Karpas-422 (cell line): ENCODE measurements at regions not wholly inside any gene's neighbourhood (a gene's known extent, or its start where the extent isn't known, plus 50 kb on each side); places are given as distances from the start of the nearest gene placed in this dataset.

Experiments used
- DNase-seq: peaks from one replicate; pipeline ENCODE4 v3.0.0-alpha.2; 2015
- H2AFZ ChIP-seq: fragments of 200-600 bp; sonication (generic); 2 replicates; pipeline ENCODE4 v1.6.1; 2014; ENCODE audit warnings: antibody characterized with exemption, low read length, mixed read lengths
- H3K27ac ChIP-seq: fragments of 200-600 bp; sonication (generic); 2 replicates; pipeline ENCODE4 v1.5.1; 2014; ENCODE audit warnings: mild to moderate bottlenecking, low read length, moderate library complexity
- H3K27me3 ChIP-seq: fragments of 200-600 bp; sonication (generic); 2 replicates; pipeline ENCODE4 v1.6.1; 2014; ENCODE audit warnings: low read length, mixed read lengths
- H3K36me3 ChIP-seq: fragments of 200-600 bp; sonication (generic); 2 replicates; pipeline ENCODE4 v1.6.1; 2014; ENCODE audit warnings: low read length, mixed read lengths; ENCODE audit not compliant: insufficient read depth
- H3K4me1 ChIP-seq: fragments of 200-600 bp; sonication (generic); 2 replicates; pipeline ENCODE4 v1.6.1; 2014; ENCODE audit warnings: mild to moderate bottlenecking, low read length, mixed read lengths
- H3K4me2 ChIP-seq: fragments of 200-600 bp; sonication (generic); 2 replicates; pipeline ENCODE4 v1.6.1; 2014; ENCODE audit warnings: low read length, low read depth, mild to moderate bottlenecking; ENCODE audit not compliant: poor library complexity, severe bottlenecking
- H3K4me3 ChIP-seq: fragments of 200-600 bp; sonication (generic); 2 replicates; pipeline ENCODE4 v1.5.1; 2014; ENCODE audit warnings: mild to moderate bottlenecking, antibody characterized with exemption, low read length, mixed read lengths
- H3K79me2 ChIP-seq: fragments of 200-600 bp; sonication (generic); 2 replicates; pipeline ENCODE4 v1.6.1; 2014; ENCODE audit warnings: mild to moderate bottlenecking, low read length, mixed read lengths
- H3K9ac ChIP-seq: fragments of 200-600 bp; sonication (generic); 2 replicates; pipeline ENCODE4 v1.6.0; 2014; ENCODE audit warnings: low read length
- H3K9me2 ChIP-seq: fragments of 200-600 bp; sonication (generic), shearing (Covaris generic); replicated peaks from 2 replicates; pipeline ENCODE4 v1.6.0; 2014; ENCODE audit warnings: mild to moderate bottlenecking, low read length, moderate library complexity; ENCODE audit not compliant: insufficient read depth
- H3K9me3 ChIP-seq: fragments of 300-700, 200-600 bp; sonication (generic); 2 replicates; pipeline ENCODE4 v1.6.1; 2014; ENCODE audit warnings: low read length, mixed read lengths
- H4K20me1 ChIP-seq: fragments of 200-600 bp; sonication (generic); 2 replicates; pipeline ENCODE4 v1.6.1; 2014; ENCODE audit warnings: mild to moderate bottlenecking, antibody characterized with exemption, low read length, low read depth; ENCODE audit not compliant: insufficient read depth

- no peak overlapping the region for H3K4me2 ChIP-seq
- no peaks in the 10 kb centered on the region for H3K9me3 ChIP-seq
- no peak overlapping the region for H3K4me3 ChIP-seq
- H3K27ac ChIP-seq: no peak overlapping the region
- no peak for DNase-seq
- no peak overlapping the region for H3K9ac ChIP-seq
- H3K36me3 ChIP-seq: no peaks in the 10 kb centered on the region
- H3K79me2 ChIP-seq: no peaks in the 10 kb centered on the region
- no peaks in the 10 kb centered on the region for H4K20me1 ChIP-seq
- H2AFZ ChIP-seq: no peak overlapping the region
- H3K9me2 ChIP-seq: 0 out of 2 replicates have a peak, but pooled peaks cover 1% of the 10 kb centered on the region
- H3K4me1 ChIP-seq: peaks cover 7% of the 10 kb centered on the region
- H3K27me3 ChIP-seq: no peaks in the 10 kb centered on the region
Observed at GRCh38 chr5:82821846-82822633, 255.2 kb downstream of the TMEM167A start.

- Histone ChIP-seq H3K4me3 (no peak overlapping the region), H4K20me1 (no peaks in the 10 kb centered on the region), H3K4me2 (peak overlapping the region; percentile 26), H3K36me3 (no peaks in the 10 kb centered on the region), H3K79me2 (no peaks in the 10 kb centered on the region), H3K27ac (no peak overlapping the region), H3K4me1 (peaks cover 7% of the 10 kb centered on the region), H3K27me3 (no peaks in the 10 kb centered on the region), H3K9me3 (no peaks in the 10 kb centered on the region), H2AFZ (peak overlapping the region; percentile 61; the same call in 1 of the 2 replicates), H3K9ac (peak overlapping the region; percentile 6; the same call in 1 of the 2 replicates), H3K9me2 (0 out of 2 replicates have a peak, but pooled peaks cover 3% of the 10 kb centered on the region)
- no peak for DNase-seq
Observed at GRCh38 chr5:82820961-82821845, 256.0 kb downstream of the TMEM167A start.

- no peaks in the 10 kb centered on the region for H3K79me2 ChIP-seq
- no peak overlapping the region for H3K4me2 ChIP-seq
- no peaks in the 10 kb centered on the region for H3K27me3 ChIP-seq
- DNase-seq: no peak
- H3K27ac ChIP-seq: no peak overlapping the region
- no peaks in the 10 kb centered on the region for H3K36me3 ChIP-seq
- no peak overlapping the region for H3K9ac ChIP-seq
- H3K9me3 ChIP-seq: no peaks in the 10 kb centered on the region
- peaks cover 7% of the 10 kb centered on the region for H3K4me1 ChIP-seq
- H3K4me3 ChIP-seq: no peak overlapping the region
- 0 out of 2 replicates have a peak, but pooled peaks cover 3% of the 10 kb centered on the region for H3K9me2 ChIP-seq
- H2AFZ ChIP-seq: no peak overlapping the region
- no peaks in the 10 kb centered on the region for H4K20me1 ChIP-seq
Observed at GRCh38 chr5:82820188-82820587, 257.0 kb downstream of the TMEM167A start.

GRCh38 chr5:82817897-82818676 lies 259.1 kb downstream of the TMEM167A start:
- Histone ChIP-seq H3K27me3 (no peaks in the 10 kb centered on the region), H3K9me3 (no peaks in the 10 kb centered on the region), H3K4me1 (peaks cover 7% of the 10 kb centered on the region), H3K4me2 (no peak overlapping the region), H3K27ac (no peak overlapping the region), H3K36me3 (no peaks in the 10 kb centered on the region), H3K4me3 (no peak overlapping the region), H2AFZ (no peak overlapping the region), H3K9ac (no peak overlapping the region), H3K9me2 (0 out of 2 replicates have a peak, but pooled peaks cover 3% of the 10 kb centered on the region), H4K20me1 (no peaks in the 10 kb centered on the region), H3K79me2 (no peaks in the 10 kb centered on the region)
- no peak for DNase-seq

GRCh38 chr5:82816926-82817325 lies 260.3 kb downstream of the TMEM167A start:
- H3K36me3 ChIP-seq: no peaks in the 10 kb centered on the region
- 0 out of 2 replicates have a peak, but pooled peaks cover 3% of the 10 kb centered on the region for H3K9me2 ChIP-seq
- no peak overlapping the region for H3K4me2 ChIP-seq
- H4K20me1 ChIP-seq: no peaks in the 10 kb centered on the region
- H3K4me1 ChIP-seq: peaks cover 7% of the 10 kb centered on the region
- no peak for DNase-seq
- H3K9me3 ChIP-seq: no peaks in the 10 kb centered on the region
- no peak overlapping the region for H3K4me3 ChIP-seq
- no peak overlapping the region for H3K27ac ChIP-seq
- H2AFZ ChIP-seq: no peak overlapping the region
- H3K27me3 ChIP-seq: no peaks in the 10 kb centered on the region
- no peaks in the 10 kb centered on the region for H3K79me2 ChIP-seq
- H3K9ac ChIP-seq: no peak overlapping the region

GRCh38 chr5:82815871-82816270 lies 261.3 kb downstream of the TMEM167A start:
- peaks cover under 1% of the 10 kb centered on the region for H3K4me1 ChIP-seq
- H3K4me2 ChIP-seq: no peak overlapping the region
- H3K9me3 ChIP-seq: no peaks in the 10 kb centered on the region
- DNase-seq: no peak
- H4K20me1 ChIP-seq: no peaks in the 10 kb centered on the region
- no peak overlapping the region for H3K27ac ChIP-seq
- no peaks in the 10 kb centered on the region for H3K27me3 ChIP-seq
- no peaks in the 10 kb centered on the region for H3K79me2 ChIP-seq
- no peak overlapping the region for H3K9ac ChIP-seq
- H3K9me2 ChIP-seq: 0 out of 2 replicates have a peak, but pooled peaks cover 3% of the 10 kb centered on the region
- no peak overlapping the region for H3K4me3 ChIP-seq
- no peaks in the 10 kb centered on the region for H3K36me3 ChIP-seq
- H2AFZ ChIP-seq: no peak overlapping the region

GRCh38 chr5:82813861-82814260 lies 263.3 kb downstream of the TMEM167A start:
- H3K4me3 ChIP-seq: no peak overlapping the region
- no peak overlapping the region for H2AFZ ChIP-seq

More at GRCh38 chr5:82813861-82814260, 263.3 kb downstream of the TMEM167A start:
- Histone ChIP-seq H3K36me3 (no peaks in the 10 kb centered on the region), H3K4me2 (no peak overlapping the region), H4K20me1 (no peaks in the 10 kb centered on the region), H3K9ac (no peak overlapping the region), H3K9me3 (no peaks in the 10 kb centered on the region), H3K27ac (no peak overlapping the region), H3K9me2 (0 out of 2 replicates have a peak, but pooled peaks cover 3% of the 10 kb centered on the region), H3K27me3 (no peaks in the 10 kb centered on the region), H3K79me2 (no peaks in the 10 kb centered on the region), H3K4me1 (no peaks in the 10 kb centered on the region)
- DNase-seq: no peak
